ENCODE measurements at regions not wholly inside any gene's neighbourhood (a gene's known extent, or its start where the extent isn't known, plus 50 kb on each side); places are given as distances from the start of the nearest gene placed in this dataset.

DNA sequence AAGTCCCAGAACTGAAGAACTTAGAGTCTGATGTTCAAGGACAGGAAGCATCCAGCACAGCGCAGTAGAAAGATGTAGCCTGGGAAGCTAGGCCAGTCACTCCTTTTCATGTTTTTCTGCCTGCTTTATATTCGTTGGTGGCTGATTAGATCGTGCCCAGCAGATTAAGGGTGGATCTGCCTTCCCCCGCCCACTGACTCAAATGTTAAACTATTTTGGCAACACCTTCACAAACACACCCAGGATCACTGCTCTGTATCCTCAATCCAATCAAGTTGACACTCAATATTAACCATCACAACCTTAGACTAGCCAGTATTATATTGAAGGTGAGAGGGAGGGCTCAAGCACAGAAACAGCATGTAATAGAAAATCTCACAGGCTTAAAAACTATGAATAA lies 222.9 kb downstream of the C12orf50 start:
- BruUV-seq (replicated peaks) = no TSS peak
- no peak for TF ChIP-seq CTCF (IDR thresholded peaks at IDR 0.05; ENCODE audit: unreplicated experiment)
- intact Hi-C loops (cut with micrococcal nuclease) = no loop called here
- DNase-seq (ENCODE audit: unreplicated experiment) = no peak
- Mint-ChIP-seq H3K4me3 (ENCODE audit: unreplicated experiment) (no peak overlapping the region), H3K36me3 (ENCODE audit: insufficient read depth, unreplicated experiment) (no peaks in the 10 kb centered on the region), H3K27ac (ENCODE audit: low read depth, unreplicated experiment) (peak overlapping the region; percentile 79), H3K27me3 (ENCODE audit: insufficient read depth, unreplicated experiment) (no peaks in the 10 kb centered on the region), H3K4me1 (ENCODE audit: insufficient read depth, unreplicated experiment) (peaks cover 58% of the 10 kb centered on the region), H3K9me3 (ENCODE audit: unreplicated experiment) (peaks cover 18% of the 10 kb centered on the region)
- CTCF ChIA-PET = interaction anchor here (0.6 kb wide), 1 partner anchor 653 kb away, joined by 3 read pairs; no protein-coding TSS in a partner anchor
- POLR2A ChIA-PET = interaction anchor here (0.8 to 1.4 kb wide), 4 partner anchors 10 to 15 kb away, joined by 4 to 5 read pairs (median 5); no protein-coding TSS in a partner anchor

DNA sequence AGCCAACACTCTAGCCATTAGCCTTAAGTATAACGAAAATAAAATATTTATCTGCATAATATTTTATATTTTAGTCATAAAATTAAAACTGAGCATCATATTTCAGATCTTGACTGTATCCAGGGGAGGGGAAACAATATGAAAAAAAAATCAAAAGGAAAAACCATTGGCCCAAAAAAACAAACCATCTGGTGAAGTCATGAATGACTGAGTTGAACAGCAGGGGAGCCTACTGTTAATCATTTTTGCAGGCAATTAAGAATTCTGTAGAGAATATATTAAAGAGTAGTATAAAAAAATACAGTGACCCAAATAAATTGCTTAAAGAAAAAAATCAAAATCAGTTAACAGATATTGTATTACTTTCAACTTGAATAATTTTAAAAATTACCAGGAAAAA lies 224.8 kb downstream of the C12orf50 start:
- H3K4me1 Mint-ChIP-seq (ENCODE audit: insufficient read depth, unreplicated experiment) = peaks cover 41% of the 10 kb centered on the region
- H3K27me3 Mint-ChIP-seq (ENCODE audit: insufficient read depth, unreplicated experiment) = no peaks in the 10 kb centered on the region
- intact Hi-C loops (cut with micrococcal nuclease) = no loop called here
- H3K36me3 Mint-ChIP-seq (ENCODE audit: insufficient read depth, unreplicated experiment) = no peaks in the 10 kb centered on the region
- CTCF ChIA-PET = interaction anchor here (0.6 to 0.7 kb wide), 2 partner anchors 849 to 971 kb away, joined by 3 read pairs; no protein-coding TSS in a partner anchor
- POLR2A ChIA-PET = no interaction called here
- peaks cover 10% of the 10 kb centered on the region for H3K9me3 Mint-ChIP-seq (ENCODE audit: unreplicated experiment)
- TF ChIP-seq CTCF (IDR thresholded peaks at IDR 0.05; ENCODE audit: unreplicated experiment) = no peak
- no peak overlapping the region for H3K4me3 Mint-ChIP-seq (ENCODE audit: unreplicated experiment)
- no TSS peak for BruUV-seq (replicated peaks)
- H3K27ac Mint-ChIP-seq (ENCODE audit: low read depth, unreplicated experiment) = no peak overlapping the region
- DNase-seq (ENCODE audit: unreplicated experiment) = no peak

- no TSS peak for BruUV-seq (replicated peaks)
- Mint-ChIP-seq H3K27me3 (ENCODE audit: insufficient read depth, unreplicated experiment) (no peaks in the 10 kb centered on the region), H3K9me3 (ENCODE audit: unreplicated experiment) (no peaks in the 10 kb centered on the region), H3K27ac (ENCODE audit: low read depth, unreplicated experiment) (peak overlapping the region; percentile 46), H3K36me3 (ENCODE audit: insufficient read depth, unreplicated experiment) (no peaks in the 10 kb centered on the region), H3K4me1 (ENCODE audit: insufficient read depth, unreplicated experiment) (peaks cover 32% of the 10 kb centered on the region), H3K4me3 (ENCODE audit: unreplicated experiment) (no peak overlapping the region)
- ChIA-PET CTCF (interaction anchor here (0.7 kb wide), 1 partner anchor 1342 kb away, joined by 3 read pairs; no protein-coding TSS in a partner anchor), POLR2A (interaction anchor here (0.7 kb wide), 1 partner anchor 1153 kb away, joined by 4 read pairs; no protein-coding TSS in a partner anchor)
- TF ChIP-seq CTCF (IDR thresholded peaks at IDR 0.05; ENCODE audit: unreplicated experiment) = no peak
- no peak for DNase-seq (ENCODE audit: unreplicated experiment)
- intact Hi-C loops (cut with micrococcal nuclease) = no loop called here
Measured at GRCh38 chr12:87802721-87803011, 226.5 kb downstream of the C12orf50 start.

DNA sequence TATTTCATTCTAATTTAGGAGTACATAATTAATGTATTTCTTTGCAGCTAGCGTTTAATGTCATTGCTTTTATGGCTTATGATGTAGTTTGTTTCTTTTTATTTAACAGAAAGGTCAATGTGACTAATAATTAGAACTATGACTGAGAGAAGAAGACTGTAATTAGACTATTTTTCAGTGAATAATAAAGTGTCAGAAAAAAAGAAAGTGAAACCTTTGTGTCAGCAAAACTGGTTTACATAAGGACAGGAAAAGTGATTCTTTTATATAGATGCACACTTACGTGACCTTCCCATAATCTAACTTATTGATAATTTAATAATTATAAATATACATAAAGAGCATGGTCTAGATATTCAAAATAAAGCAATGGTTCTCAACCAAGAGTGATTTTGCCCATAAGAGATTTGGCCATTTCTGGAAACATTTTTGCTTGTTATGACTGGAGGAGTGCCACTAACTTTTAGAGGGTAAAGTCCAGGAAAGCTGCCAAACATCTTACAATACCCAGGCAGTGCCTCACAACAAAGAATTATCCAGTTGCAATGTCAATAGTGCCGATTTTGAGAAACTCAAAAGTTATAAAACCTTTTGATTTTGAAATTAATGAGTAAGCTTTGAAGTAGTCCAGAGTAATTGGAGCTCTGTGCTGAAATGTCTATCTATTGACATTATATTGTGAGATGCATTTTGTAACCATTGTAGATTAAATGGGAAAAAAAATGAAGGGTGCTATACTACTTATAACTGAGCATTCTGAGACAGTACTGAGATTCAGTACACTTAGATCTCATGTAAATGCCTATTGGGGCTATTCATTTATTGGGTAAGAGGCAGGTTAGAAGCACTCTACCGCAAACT lies 227.1 kb downstream of the C12orf50 start:
- ChIA-PET POLR2A (interaction anchor here (0.6 to 1.3 kb wide), 3 partner anchors 12 to 1152 kb away, joined by 3 to 4 read pairs (median 3); no protein-coding TSS in a partner anchor), CTCF (no interaction called here)
- no peaks in the 10 kb centered on the region for H3K36me3 Mint-ChIP-seq (ENCODE audit: insufficient read depth, unreplicated experiment)
- H3K4me3 Mint-ChIP-seq (ENCODE audit: unreplicated experiment) = peak overlapping the region; percentile 19
- intact Hi-C loops (cut with micrococcal nuclease) = no loop called here
- no peak for TF ChIP-seq CTCF (IDR thresholded peaks at IDR 0.05; ENCODE audit: unreplicated experiment)
- H3K27ac Mint-ChIP-seq (ENCODE audit: low read depth, unreplicated experiment) = peak overlapping the region; percentile 46
- peak; percentile 86 for DNase-seq (ENCODE audit: unreplicated experiment)
- no TSS peak for BruUV-seq (replicated peaks)
- H3K9me3 Mint-ChIP-seq (ENCODE audit: unreplicated experiment) = no peaks in the 10 kb centered on the region
- peaks cover 31% of the 10 kb centered on the region for H3K4me1 Mint-ChIP-seq (ENCODE audit: insufficient read depth, unreplicated experiment)
- H3K27me3 Mint-ChIP-seq (ENCODE audit: insufficient read depth, unreplicated experiment) = no peaks in the 10 kb centered on the region
